ENCODE measurements at regions not wholly inside any gene's neighbourhood (a gene's known extent, or its start where the extent isn't known, plus 50 kb on each side); places are given as distances from the start of the nearest gene placed in this dataset.
A peak's percentile ranks its signal among the peaks of the same experiment; 100 is the strongest.
"Not testable (repeated sequence)": the region's sequence is repeated elsewhere in the genome, so short reads cannot be mapped to it uniquely, and the experiment has no call there.

GRCh38 chr21:28852706-28853105, 140.0 kb downstream of the LTN1 start:
- Histone ChIP-seq H3K9ac (ENCODE audit: low read depth, low read length) (no peak overlapping the region), H3K4me2 (ENCODE audit: insufficient read depth, low read length) (no peak overlapping the region), H3K27me3 (ENCODE audit: insufficient read depth, low read length, poor library complexity) (no peaks in the 10 kb centered on the region), H3K4me3 (ENCODE audit: low read depth in 1 of 2, low read length in 2 of 2) (no peak overlapping the region), H3K4me1 (ENCODE audit: insufficient read depth, low read length) (no peaks in the 10 kb centered on the region), H3K9me3 (ENCODE audit: insufficient read depth, low read length, severe bottlenecking) (no peaks in the 10 kb centered on the region), H3K79me2 (ENCODE audit: insufficient read depth, low read length) (no peaks in the 10 kb centered on the region), H2AFZ (ENCODE audit: low read depth, low read length) (no peak overlapping the region), H4K20me1 (ENCODE audit: insufficient read depth, low read length) (no peaks in the 10 kb centered on the region), H3K27ac (ENCODE audit: low read length) (no peak overlapping the region), H3K36me3 (ENCODE audit: insufficient read depth, low read length) (no peaks in the 10 kb centered on the region)
- ATAC-seq (ENCODE audit: insufficient read depth, low read depth) (no peak), DNase-seq (no peak)
- TF ChIP-seq CTCF (IDR thresholded peaks at IDR 0.05; ENCODE audit: borderline replicate concordance, extremely low read depth, low read length, poor library complexity, severe bottlenecking) (no peak), EZH2 (IDR thresholded peaks at IDR 0.05; ENCODE audit: borderline replicate concordance, low read depth, low read length, severe bottlenecking) (no peak)

GRCh38 chr21:28851645-28852044, 141.0 kb downstream of the LTN1 start:
- no peaks in the 10 kb centered on the region for H4K20me1 ChIP-seq (ENCODE audit: insufficient read depth, low read length)
- no peak overlapping the region for H2AFZ ChIP-seq (ENCODE audit: low read depth, low read length)
- ATAC-seq (ENCODE audit: insufficient read depth, low read depth) = no peak
- no peaks in the 10 kb centered on the region for H3K27me3 ChIP-seq (ENCODE audit: insufficient read depth, low read length, poor library complexity)
- DNase-seq = no peak
- no peak overlapping the region for H3K9ac ChIP-seq (ENCODE audit: low read depth, low read length)
- no peaks in the 10 kb centered on the region for H3K79me2 ChIP-seq (ENCODE audit: insufficient read depth, low read length)
- H3K36me3 ChIP-seq (ENCODE audit: insufficient read depth, low read length) = no peaks in the 10 kb centered on the region
- H3K4me1 ChIP-seq (ENCODE audit: insufficient read depth, low read length) = no peaks in the 10 kb centered on the region
- no peak overlapping the region for H3K4me2 ChIP-seq (ENCODE audit: insufficient read depth, low read length)
- H3K9me3 ChIP-seq (ENCODE audit: insufficient read depth, low read length, severe bottlenecking) = no peaks in the 10 kb centered on the region
- TF ChIP-seq EZH2 (IDR thresholded peaks at IDR 0.05; ENCODE audit: borderline replicate concordance, low read depth, low read length, severe bottlenecking) (no peak), CTCF (IDR thresholded peaks at IDR 0.05; ENCODE audit: borderline replicate concordance, extremely low read depth, low read length, poor library complexity, severe bottlenecking) (no peak)
- H3K4me3 ChIP-seq (ENCODE audit: low read depth in 1 of 2, low read length in 2 of 2) = no peak overlapping the region
- H3K27ac ChIP-seq (ENCODE audit: low read length) = no peak overlapping the region

GRCh38 chr21:28839237-28839636, 153.4 kb downstream of the LTN1 start:
- H3K9ac ChIP-seq (ENCODE audit: low read depth, low read length); H2AFZ ChIP-seq (ENCODE audit: low read depth, low read length); H3K27ac ChIP-seq (ENCODE audit: low read length); H3K4me2 ChIP-seq (ENCODE audit: insufficient read depth, low read length); H3K36me3 ChIP-seq (ENCODE audit: insufficient read depth, low read length); ATAC-seq (ENCODE audit: insufficient read depth, low read depth); DNase-seq; H4K20me1 ChIP-seq (ENCODE audit: insufficient read depth, low read length); H3K9me3 ChIP-seq (ENCODE audit: insufficient read depth, low read length, severe bottlenecking); H3K27me3 ChIP-seq (ENCODE audit: insufficient read depth, low read length, poor library complexity); H3K4me3 ChIP-seq (ENCODE audit: low read depth in 1 of 2, low read length in 2 of 2); H3K79me2 ChIP-seq (ENCODE audit: insufficient read depth, low read length): not testable (repeated sequence)
- peaks cover 21% of the 10 kb centered on the region for H3K4me1 ChIP-seq (ENCODE audit: insufficient read depth, low read length)

GRCh38 chr21:28837426-28837825, 155.3 kb downstream of the LTN1 start:
- H2AFZ ChIP-seq (ENCODE audit: low read depth, low read length); H3K4me3 ChIP-seq (ENCODE audit: low read depth in 1 of 2, low read length in 2 of 2); H3K79me2 ChIP-seq (ENCODE audit: insufficient read depth, low read length); H3K27me3 ChIP-seq (ENCODE audit: insufficient read depth, low read length, poor library complexity); H3K9ac ChIP-seq (ENCODE audit: low read depth, low read length); H4K20me1 ChIP-seq (ENCODE audit: insufficient read depth, low read length); H3K36me3 ChIP-seq (ENCODE audit: insufficient read depth, low read length); H3K27ac ChIP-seq (ENCODE audit: low read length); H3K4me2 ChIP-seq (ENCODE audit: insufficient read depth, low read length); DNase-seq; H3K9me3 ChIP-seq (ENCODE audit: insufficient read depth, low read length, severe bottlenecking); ATAC-seq (ENCODE audit: insufficient read depth, low read depth): not testable (repeated sequence)
- peaks cover 39% of the 10 kb centered on the region for H3K4me1 ChIP-seq (ENCODE audit: insufficient read depth, low read length)

GRCh38 chr21:28836588-28836987, 156.1 kb downstream of the LTN1 start:
- H4K20me1 ChIP-seq (ENCODE audit: insufficient read depth, low read length); H3K4me2 ChIP-seq (ENCODE audit: insufficient read depth, low read length); H3K4me3 ChIP-seq (ENCODE audit: low read depth in 1 of 2, low read length in 2 of 2); H3K9ac ChIP-seq (ENCODE audit: low read depth, low read length); H3K27ac ChIP-seq (ENCODE audit: low read length); H2AFZ ChIP-seq (ENCODE audit: low read depth, low read length); H3K36me3 ChIP-seq (ENCODE audit: insufficient read depth, low read length); H3K27me3 ChIP-seq (ENCODE audit: insufficient read depth, low read length, poor library complexity); H3K9me3 ChIP-seq (ENCODE audit: insufficient read depth, low read length, severe bottlenecking); H3K79me2 ChIP-seq (ENCODE audit: insufficient read depth, low read length): not testable (repeated sequence)
- peak; percentile 23 for DNase-seq
- peak; percentile 11; the same call in 1 of the 3 replicates for ATAC-seq (ENCODE audit: insufficient read depth, low read depth)
- peaks cover 47% of the 10 kb centered on the region for H3K4me1 ChIP-seq (ENCODE audit: insufficient read depth, low read length)
